D341Med (cell line): ENCODE measurements at regions not wholly inside any gene's neighbourhood (a gene's known extent, or its start where the extent isn't known, plus 50 kb on each side); places are given as distances from the start of the nearest gene placed in this dataset.

ENCODE experiments used
- DNase-seq: peaks from one replicate; pipeline ENCODE4 v3.0.0; 2012; ENCODE audit warnings: low spot score

DNA sequence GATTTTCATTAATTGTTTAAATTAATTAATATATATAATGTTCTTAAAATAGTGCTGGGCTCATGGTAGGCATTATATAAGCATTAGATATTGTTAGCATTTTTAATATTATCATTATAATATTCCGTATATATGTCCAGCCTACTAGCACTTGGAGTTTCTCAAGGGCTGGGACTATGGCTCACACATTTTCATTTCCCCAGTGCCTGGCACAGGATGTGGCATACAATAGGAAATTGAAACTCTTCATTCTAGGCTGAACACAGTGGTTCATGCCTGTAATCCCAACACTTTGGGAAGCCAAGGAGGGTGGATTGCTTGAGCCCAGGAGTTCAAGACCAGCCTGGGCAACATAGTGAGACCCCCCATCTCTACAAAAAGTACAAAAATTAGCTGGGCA, 170.4 kb downstream of the RSL24D1 start:
- no peak for DNase-seq

DNA sequence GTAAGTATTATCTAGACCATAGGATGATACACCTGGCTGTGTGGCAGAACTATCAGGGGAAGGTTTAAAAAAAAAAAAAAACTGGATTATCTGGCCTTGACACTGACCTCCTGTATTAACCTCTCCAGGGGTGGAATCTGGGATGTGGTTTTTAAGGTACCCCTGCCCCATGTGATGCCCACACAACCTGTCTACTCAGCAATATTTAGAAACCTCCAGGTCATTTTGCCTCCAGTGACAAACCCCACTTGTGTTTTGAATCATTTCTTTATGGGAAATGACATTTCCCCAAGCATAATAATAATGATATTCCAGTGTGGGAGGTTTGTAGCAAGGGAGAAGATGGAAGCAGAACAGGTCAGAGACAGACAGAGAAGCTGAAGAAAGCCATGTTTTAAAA, 179.1 kb downstream of the RSL24D1 start:
- DNase-seq, result no peak

- DNase-seq, result no peak
Observed at GRCh38 chr15:55016225-55016624, 180.5 kb downstream of the RSL24D1 start.

GRCh38 chr15:55015093-55015445, 181.7 kb downstream of the RSL24D1 start:
- no peak for DNase-seq

GRCh38 chr15:55014391-55015092, 182.2 kb downstream of the RSL24D1 start:
- DNase-seq, result no peak

DNA sequence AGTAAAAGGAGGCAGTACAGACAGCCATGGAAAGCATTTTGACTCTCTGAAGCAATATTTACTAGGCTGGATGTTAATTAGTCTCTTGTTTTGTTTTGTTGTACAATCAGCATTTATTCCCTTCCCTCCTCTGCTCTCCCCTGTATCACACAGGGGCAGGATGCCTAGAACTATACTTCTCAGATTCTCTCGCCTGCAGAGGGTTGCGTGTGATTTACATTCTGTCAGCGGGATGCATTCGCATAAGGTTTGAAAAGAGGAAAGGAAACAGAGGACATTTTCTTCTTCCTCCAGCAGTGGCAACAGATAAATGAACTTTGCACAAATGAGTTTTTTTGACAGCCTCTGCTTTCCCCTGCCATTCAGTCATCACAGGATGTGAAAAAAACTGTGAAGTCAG, 188.3 kb downstream of the RSL24D1 start:
- DNase-seq, result no peak

- no peak for DNase-seq
Observed at GRCh38 chr15:55007561-55007960, 189.2 kb downstream of the RSL24D1 start.

GRCh38 chr15:55005679-55006078, 191.1 kb downstream of the RSL24D1 start:
- no peak for DNase-seq

GRCh38 chr15:55003965-55004873, 192.5 kb downstream of the RSL24D1 start:
- DNase-seq, result no peak

DNA sequence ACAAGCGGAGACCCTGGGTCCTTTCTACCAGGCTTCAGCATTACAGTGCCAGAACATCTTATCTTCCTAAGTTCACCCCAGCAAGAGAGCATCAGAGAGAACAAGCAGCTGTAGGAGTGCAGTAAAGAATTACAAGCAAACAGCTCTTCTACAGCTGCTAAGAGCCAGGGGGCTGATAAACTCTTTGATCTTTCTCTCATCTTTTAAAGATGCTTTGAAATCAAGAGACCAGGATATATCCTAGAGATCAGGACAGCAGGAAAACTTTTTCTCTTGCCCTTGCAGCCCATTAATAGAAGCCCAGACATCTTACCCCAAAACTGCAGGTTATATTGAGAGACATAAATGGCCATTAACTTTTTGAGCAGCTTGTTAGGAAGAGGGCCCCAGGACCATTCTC, 198.1 kb downstream of the RSL24D1 start:
- DNase-seq, result no peak

GRCh38 chr15:54990793-54991192, 205.9 kb downstream of the RSL24D1 start:
- DNase-seq, result no peak

DNA sequence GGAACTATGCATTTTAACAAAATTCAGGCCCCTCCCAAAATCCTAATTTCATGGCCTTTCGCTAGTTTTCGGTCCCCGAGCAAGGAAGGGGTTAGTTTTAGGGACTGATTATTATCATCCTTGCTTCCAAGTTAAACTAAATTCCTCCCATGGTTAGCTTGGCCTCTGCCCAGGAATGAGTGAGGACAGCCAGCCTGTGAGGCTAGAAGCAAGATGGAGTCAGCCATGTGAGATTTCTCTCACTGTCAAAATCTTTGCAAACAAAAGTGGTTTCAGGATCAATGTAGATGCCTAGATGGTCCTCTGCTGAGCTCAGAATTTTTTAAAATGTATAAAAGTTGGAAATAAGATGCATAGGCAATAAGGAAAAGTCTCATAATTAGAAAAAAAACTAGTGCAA, 208.9 kb downstream of the RSL24D1 start:
- no peak for DNase-seq

GRCh38 chr15:54979964-54980363, 216.8 kb downstream of the RSL24D1 start:
- no peak for DNase-seq

DNA sequence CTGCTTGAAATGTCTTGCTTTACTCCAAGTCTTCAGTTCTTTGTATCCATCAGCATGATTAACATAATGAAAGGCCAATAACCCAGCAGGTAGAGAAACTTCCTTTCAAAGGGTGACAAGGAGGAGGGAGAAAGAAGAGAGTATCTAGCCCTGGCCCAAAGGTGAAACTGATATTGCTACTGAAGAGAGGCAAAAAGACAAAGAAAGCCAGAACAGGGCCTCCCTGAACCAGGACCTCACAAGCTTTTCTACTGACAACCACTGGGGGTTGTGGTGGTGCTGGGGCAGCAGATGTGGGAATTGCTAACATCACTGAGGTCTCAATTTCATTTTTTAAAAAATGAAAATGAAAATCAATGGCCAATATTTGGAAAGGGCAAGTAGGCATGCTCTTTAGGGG, 234.1 kb downstream of the RSL24D1 start:
- no peak for DNase-seq

DNA sequence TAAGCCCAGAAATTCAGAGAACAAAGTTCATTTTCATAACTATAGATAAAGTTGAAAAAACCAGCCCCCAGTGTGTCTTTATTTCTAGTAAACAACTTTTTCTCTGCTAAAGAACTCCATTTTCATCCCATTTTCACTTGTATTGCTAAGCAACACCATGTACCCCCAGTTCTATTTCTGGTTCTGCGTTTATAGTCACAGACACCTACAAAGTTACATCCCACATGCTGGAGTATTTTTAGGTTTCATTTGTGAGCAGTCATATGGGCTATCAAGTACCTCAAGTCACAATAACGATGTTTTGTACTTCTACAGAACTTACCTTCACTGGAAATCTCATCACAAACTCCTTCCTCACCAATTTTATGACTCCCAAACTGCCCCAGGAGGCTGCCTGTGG, 236.5 kb downstream of the RSL24D1 start:
- no peak for DNase-seq

DNA sequence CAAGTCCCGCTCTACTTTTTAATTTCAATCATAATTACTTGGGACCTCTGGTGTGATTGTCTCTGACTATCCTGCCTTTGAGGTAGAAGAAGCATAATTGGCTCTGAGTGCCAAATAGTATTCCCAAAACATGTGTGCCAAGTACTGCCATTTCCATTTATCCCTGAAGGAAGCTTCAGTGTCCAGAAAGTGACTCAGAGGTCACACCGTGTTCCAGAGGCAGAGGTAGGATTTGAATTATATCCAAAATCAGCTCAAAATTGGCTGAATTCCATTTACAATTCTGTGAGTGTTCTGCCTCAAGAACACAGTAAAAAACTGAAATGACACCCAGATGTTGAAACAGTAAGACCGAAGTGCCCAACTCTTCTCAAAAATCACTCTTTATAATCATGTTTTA, 255.3 kb downstream of the RSL24D1 start:
- no peak for DNase-seq

DNA sequence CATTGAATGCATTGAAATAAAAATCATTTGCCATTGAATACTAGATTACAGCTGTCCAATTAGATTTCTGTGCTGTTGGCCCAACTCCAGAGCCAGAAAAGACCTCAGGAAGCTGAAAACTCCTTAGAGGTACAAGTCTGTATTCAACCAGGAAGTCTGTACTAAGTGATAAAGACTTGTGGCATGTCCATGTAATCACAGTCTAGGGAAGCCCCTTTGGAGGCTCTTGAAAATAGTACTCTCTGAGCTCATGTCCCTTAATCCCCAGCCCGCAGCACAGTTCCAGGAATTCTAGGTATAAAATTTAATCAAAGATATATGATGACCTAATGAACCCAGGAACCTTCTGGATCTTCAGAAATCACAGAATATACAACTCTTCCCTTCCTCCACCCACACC, 279.4 kb downstream of the RSL24D1 start:
- DNase-seq, result no peak

DNA sequence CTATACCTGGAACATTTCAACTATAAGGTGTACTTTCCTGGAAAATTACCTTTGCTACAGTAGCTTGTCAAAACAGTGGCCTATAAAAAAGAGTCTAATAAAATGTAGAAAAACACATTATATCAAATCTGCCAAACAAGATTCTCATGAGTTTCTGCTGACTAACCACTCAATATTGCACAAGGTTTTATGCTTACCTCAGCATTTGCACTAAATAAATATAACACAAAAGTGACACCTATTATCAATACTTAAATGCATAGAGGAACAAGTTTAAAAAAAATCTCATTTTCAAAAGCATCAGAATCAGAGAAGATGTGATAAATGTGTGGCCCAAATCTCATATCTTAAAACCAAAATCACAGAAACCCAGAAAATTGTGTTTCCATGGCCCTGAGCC, 281.4 kb downstream of the RSL24D1 start:
- no peak for DNase-seq

GRCh38 chr15:54884312-54884711, 312.4 kb downstream of the RSL24D1 start:
- no peak for DNase-seq

DNA sequence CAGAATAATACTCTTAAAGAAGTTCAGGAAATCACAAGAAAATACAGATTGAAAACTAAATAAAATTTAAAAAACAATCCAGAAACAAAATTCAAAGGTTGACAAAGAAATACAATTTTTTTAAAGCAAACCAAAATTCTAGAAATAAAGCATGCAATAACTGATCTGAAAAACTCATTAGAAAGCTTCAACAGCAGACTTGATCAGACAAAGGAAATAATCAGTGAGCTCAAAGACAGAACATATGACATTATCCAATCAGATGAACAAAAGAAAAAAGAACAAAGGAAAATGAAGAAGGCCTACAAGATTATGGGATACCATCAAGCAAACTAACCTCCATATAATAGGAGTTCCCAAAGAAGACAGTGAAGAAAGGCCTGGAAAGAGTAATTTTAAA, 336.8 kb downstream of the RSL24D1 start:
- no peak for DNase-seq

- no peak for DNase-seq
Observed at GRCh38 chr15:54854667-54855066, 342.1 kb downstream of the RSL24D1 start.

DNA sequence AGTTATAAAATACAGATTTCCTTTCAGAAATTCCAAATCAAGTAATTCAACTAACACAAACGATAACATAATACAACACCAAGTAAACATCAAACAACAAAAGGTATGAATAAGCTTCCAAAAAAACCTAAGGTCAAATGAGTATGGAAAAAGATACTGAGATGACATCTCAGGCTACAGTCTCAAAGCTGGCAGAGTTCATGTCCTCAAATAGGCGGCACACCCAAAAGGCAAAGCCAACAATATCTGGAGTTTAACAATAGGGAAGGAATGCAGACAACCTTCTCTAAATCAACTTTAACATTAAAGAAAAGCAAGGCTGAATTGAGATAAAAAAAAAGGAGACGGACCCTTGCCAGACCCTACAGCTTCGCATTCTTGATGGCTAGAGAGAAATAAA, 346.6 kb downstream of the RSL24D1 start:
- no peak for DNase-seq

- DNase-seq, result no peak
Observed at GRCh38 chr15:54843006-54843405, 353.7 kb downstream of the RSL24D1 start.
